HUES48 (cell line): ENCODE measurements at regions not wholly inside any gene's neighbourhood (a gene's known extent, or its start where the extent isn't known, plus 50 kb on each side); places are given as distances from the start of the nearest gene placed in this dataset.

ENCODE experiments used
- H3K27ac ChIP-seq: one replicate; pipeline ENCODE4 v1.7.0; 2013; ENCODE audit warnings: low read depth, low read length, inconsistent platforms
- H3K27me3 ChIP-seq: 2 replicates; pipeline ENCODE4 v1.6.1; 2013; ENCODE audit warnings: mild to moderate bottlenecking, low read length; ENCODE audit not compliant: control insufficient read depth, insufficient read depth
- H3K36me3 ChIP-seq: 2 replicates; pipeline ENCODE4 v1.6.1; 2013; ENCODE audit warnings: low read length; ENCODE audit not compliant: control insufficient read depth, insufficient read depth
- H3K4me1 ChIP-seq: 2 replicates; pipeline ENCODE4 v1.6.1; 2013; ENCODE audit warnings: mild to moderate bottlenecking, low read length; ENCODE audit not compliant: control insufficient read depth, insufficient read depth
- H3K4me3 ChIP-seq: 2 replicates; pipeline ENCODE4 v1.5.1; 2013; ENCODE audit warnings: mild to moderate bottlenecking, low read depth, low read length
- H3K9ac ChIP-seq: 2 replicates; pipeline ENCODE4 v1.6.1; 2013; ENCODE audit warnings: mild to moderate bottlenecking, low read depth, low read length, moderate library complexity
- H3K9me3 ChIP-seq: 2 replicates; pipeline ENCODE4 v1.6.1; 2013; ENCODE audit warnings: low read length; ENCODE audit not compliant: control insufficient read depth, insufficient read depth

DNA sequence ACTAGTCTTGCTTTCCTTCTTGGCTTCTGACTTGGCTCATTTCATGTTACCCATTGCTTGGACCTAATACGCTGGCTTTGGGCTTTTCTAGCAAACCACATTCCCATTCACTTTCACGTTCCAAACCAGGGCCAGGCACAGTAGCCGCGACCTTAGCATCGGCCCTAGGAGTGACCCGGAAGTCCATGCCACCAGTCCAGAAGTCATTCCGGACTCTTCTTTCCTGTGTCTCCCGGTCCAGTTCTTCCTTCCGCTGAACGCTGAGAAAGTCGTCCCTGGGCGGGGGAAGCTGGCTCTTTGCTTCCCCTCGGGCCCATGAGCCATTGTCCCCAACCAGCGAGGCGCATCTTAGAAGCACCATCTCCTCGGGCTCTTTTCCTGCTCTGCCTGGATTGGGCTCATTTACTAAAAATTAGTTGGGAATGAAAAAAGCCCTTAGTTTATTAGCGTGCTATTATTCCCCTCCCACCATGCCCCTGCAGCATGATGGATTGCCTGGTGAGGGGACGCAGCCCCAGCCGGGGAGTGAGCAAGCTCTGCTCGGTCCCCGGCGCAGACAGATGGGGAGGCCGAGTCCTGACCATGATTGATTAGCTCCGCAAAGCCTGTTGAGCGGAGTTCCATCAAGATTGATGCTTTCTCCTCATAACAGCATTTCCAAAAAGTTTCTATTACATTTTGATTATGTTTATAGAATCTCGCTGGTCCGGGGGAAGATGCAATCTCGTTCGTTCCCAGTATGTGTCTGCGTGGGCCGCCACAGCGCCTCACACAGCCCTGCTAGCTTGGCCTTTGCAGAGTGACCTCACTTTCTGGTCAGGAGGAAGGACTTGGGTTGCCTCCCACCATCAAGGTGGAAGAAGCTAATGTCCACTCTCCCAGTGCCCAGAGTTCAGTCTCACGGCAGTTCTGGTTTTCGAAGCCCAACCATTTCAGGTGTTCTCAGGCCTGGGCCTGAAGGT lies 115.1 kb upstream of the TOP1 start:
- H3K4me3 ChIP-seq: no peak overlapping the region
- H3K9ac ChIP-seq: no peak overlapping the region
- no peaks in the 10 kb centered on the region for H3K27me3 ChIP-seq
- no peaks in the 10 kb centered on the region for H3K4me1 ChIP-seq
- H3K9me3 ChIP-seq: no peaks in the 10 kb centered on the region
- H3K27ac ChIP-seq: no peak overlapping the region
- H3K36me3 ChIP-seq: no peaks in the 10 kb centered on the region

DNA sequence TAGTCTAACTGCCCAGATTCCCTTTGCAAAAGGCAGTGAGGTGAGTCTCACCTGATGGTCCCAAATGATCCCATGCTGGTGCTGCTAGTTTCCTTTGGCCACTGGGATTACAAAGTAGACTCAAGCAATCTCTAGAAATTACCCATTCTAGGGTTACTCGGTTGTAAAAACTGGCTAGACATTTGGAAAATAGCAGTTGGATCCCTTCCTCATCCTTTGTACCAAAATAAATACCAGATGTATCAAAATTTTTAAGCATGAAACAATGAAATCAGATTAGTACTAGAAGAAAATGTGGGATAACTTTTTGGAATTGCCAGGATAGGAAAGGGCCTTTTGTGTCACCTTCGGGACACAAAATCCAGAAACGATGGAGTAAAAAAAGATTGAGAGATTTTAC lies 112.9 kb upstream of the TOP1 start:
- no peaks in the 10 kb centered on the region for H3K27me3 ChIP-seq
- no peak overlapping the region for H3K4me3 ChIP-seq
- no peak overlapping the region for H3K9ac ChIP-seq
- H3K9me3 ChIP-seq: no peaks in the 10 kb centered on the region
- no peaks in the 10 kb centered on the region for H3K4me1 ChIP-seq
- H3K36me3 ChIP-seq: no peaks in the 10 kb centered on the region
- no peak overlapping the region for H3K27ac ChIP-seq

DNA sequence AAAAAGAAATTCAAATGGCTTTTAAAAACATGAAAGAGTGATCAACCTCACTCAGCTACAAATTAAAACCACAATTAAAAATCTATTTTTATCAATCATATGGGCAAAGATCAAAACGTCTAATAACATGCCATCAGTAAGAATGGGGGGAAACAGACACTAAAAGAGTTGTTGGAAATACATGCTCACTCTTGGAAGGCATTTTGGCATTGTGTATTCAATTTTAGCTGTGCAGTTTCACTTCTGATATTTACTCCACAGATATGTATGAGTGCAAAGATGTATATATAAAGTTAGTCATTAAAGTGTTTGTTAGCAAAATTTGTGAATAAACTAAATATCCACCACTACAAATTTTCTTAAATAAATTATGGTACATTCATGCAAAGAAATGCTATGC lies 112.3 kb upstream of the TOP1 start:
- H3K36me3 ChIP-seq: no peaks in the 10 kb centered on the region
- H3K4me3 ChIP-seq: no peak overlapping the region
- no peak overlapping the region for H3K9ac ChIP-seq
- H3K4me1 ChIP-seq: no peaks in the 10 kb centered on the region
- no peaks in the 10 kb centered on the region for H3K9me3 ChIP-seq
- no peaks in the 10 kb centered on the region for H3K27me3 ChIP-seq
- no peak overlapping the region for H3K27ac ChIP-seq

- Histone ChIP-seq H3K36me3 (no peaks in the 10 kb centered on the region), H3K27ac (no peak overlapping the region), H3K4me1 (no peaks in the 10 kb centered on the region), H3K9me3 (no peaks in the 10 kb centered on the region), H3K27me3 (no peaks in the 10 kb centered on the region), H3K4me3 (no peak overlapping the region), H3K9ac (no peak overlapping the region)
Measured at GRCh38 chr20:40920291-40920690, 108.3 kb upstream of the TOP1 start.

GRCh38 chr20:40922865-40923264 lies 105.8 kb upstream of the TOP1 start:
- Histone ChIP-seq H3K4me3 (no peak overlapping the region), H3K36me3 (no peaks in the 10 kb centered on the region), H3K9me3 (no peaks in the 10 kb centered on the region), H3K27ac (no peak overlapping the region), H3K27me3 (no peaks in the 10 kb centered on the region), H3K9ac (no peak overlapping the region), H3K4me1 (no peaks in the 10 kb centered on the region)

DNA sequence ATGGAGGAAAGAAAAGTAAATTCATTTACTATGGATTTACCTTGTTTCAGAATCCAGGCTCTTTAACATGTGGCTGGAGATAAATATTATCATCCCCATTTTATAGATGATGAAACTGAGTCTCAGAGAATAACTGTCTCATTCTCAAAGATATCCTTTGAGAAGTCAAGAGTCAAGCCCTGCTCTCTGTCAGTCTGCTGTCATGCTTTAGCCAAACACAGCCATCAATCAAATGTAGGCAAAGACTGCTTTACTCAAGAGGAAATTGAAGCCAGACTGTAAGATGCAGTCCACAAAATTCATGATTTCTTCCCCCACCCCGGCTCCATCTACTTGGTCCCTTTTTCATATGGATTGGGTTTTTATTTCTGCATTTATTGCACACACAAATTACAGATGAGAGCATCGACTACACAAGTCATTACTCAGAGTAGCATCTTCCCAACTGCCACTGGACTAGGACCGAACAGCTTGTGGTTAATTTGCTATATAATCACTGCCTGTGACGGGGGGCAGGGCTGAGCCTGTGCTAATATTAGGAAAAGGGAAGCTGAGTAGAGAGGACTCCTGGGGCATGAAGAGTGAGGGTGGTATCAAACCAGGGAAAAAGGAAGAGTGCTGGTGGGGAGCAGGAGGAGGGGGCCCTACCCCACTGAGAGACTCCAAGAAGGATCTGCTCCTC lies 102.7 kb upstream of the TOP1 start:
- H3K4me1 ChIP-seq: no peaks in the 10 kb centered on the region
- H3K36me3 ChIP-seq: no peaks in the 10 kb centered on the region
- H3K4me3 ChIP-seq: no peak overlapping the region
- no peak overlapping the region for H3K27ac ChIP-seq
- no peaks in the 10 kb centered on the region for H3K27me3 ChIP-seq
- H3K9me3 ChIP-seq: no peaks in the 10 kb centered on the region
- H3K9ac ChIP-seq: no peak overlapping the region

- no peaks in the 10 kb centered on the region for H3K9me3 ChIP-seq
- H3K27me3 ChIP-seq: no peaks in the 10 kb centered on the region
- H3K9ac ChIP-seq: no peak overlapping the region
- no peak overlapping the region for H3K4me3 ChIP-seq
- no peak overlapping the region for H3K27ac ChIP-seq
- H3K4me1 ChIP-seq: no peaks in the 10 kb centered on the region
- no peaks in the 10 kb centered on the region for H3K36me3 ChIP-seq
Measured at GRCh38 chr20:40926928-40927327, 101.7 kb upstream of the TOP1 start.

DNA sequence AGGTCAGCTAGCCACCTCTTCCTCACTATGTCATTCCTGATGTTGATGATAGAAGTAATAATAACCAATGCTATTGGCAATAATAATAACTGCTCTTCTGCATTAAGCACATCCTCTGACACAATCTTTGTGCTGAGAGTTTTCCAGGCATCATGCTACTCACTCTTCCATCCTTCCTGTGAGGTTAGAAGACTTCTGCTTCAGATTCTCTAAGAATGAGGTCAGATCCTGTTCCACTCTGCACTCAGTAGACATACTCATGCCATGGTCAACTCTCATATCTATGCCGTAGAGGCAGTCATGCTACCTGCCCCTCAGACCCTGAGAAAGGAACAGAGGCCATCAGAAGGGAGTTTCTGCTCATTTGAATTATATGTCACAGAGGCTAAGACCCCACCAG lies 98.1 kb upstream of the TOP1 start:
- no peaks in the 10 kb centered on the region for H3K36me3 ChIP-seq
- no peak overlapping the region for H3K27ac ChIP-seq
- H3K9ac ChIP-seq: no peak overlapping the region
- no peaks in the 10 kb centered on the region for H3K4me1 ChIP-seq
- no peak overlapping the region for H3K4me3 ChIP-seq
- H3K9me3 ChIP-seq: no peaks in the 10 kb centered on the region
- no peaks in the 10 kb centered on the region for H3K27me3 ChIP-seq

- Histone ChIP-seq H3K4me1 (no peaks in the 10 kb centered on the region), H3K4me3 (no peak overlapping the region), H3K36me3 (no peaks in the 10 kb centered on the region), H3K27ac (no peak overlapping the region), H3K27me3 (no peaks in the 10 kb centered on the region), H3K9me3 (no peaks in the 10 kb centered on the region), H3K9ac (no peak overlapping the region)
Measured at GRCh38 chr20:40931410-40932044, 97.1 kb upstream of the TOP1 start.

- H3K9ac ChIP-seq: no peak overlapping the region
- H3K4me3 ChIP-seq: no peak overlapping the region
Measured at GRCh38 chr20:40932436-40932835, 96.2 kb upstream of the TOP1 start.

GRCh38 chr20:40933758-40934157 lies 94.9 kb upstream of the TOP1 start:
- Histone ChIP-seq H3K4me1 (no peaks in the 10 kb centered on the region), H3K27me3 (no peaks in the 10 kb centered on the region), H3K9me3 (no peaks in the 10 kb centered on the region), H3K4me3 (no peak overlapping the region), H3K9ac (no peak overlapping the region), H3K36me3 (no peaks in the 10 kb centered on the region), H3K27ac (no peak overlapping the region)

More at GRCh38 chr20:40932436-40932835, 96.2 kb upstream of the TOP1 start:
- no peaks in the 10 kb centered on the region for H3K36me3 ChIP-seq
- H3K27ac ChIP-seq: no peak overlapping the region
- no peaks in the 10 kb centered on the region for H3K27me3 ChIP-seq
- no peaks in the 10 kb centered on the region for H3K4me1 ChIP-seq
- H3K9me3 ChIP-seq: no peaks in the 10 kb centered on the region
